Inflammatory macrophage treated with lipopolysaccharide for 4 hours (primary cell): ENCODE measurements at regions not wholly inside any gene's neighbourhood (a gene's known extent, or its start where the extent isn't known, plus 50 kb on each side); places are given as distances from the start of the nearest gene placed in this dataset.
"Not testable (repeated sequence)": the region's sequence is repeated elsewhere in the genome, so short reads cannot be mapped to it uniquely, and the experiment has no call there.

Experiments used
- DNase-seq: peaks from one replicate; pipeline ENCODE4 v3.0.0-alpha.2; 2020

- not testable (repeated sequence) for DNase-seq
These were observed 301.5 kb upstream of the CLEC14A start for GRCh38 chr14:38557391-38557790.

GRCh38 chr14:38556252-38556651, 300.4 kb upstream of the CLEC14A start:
- no peak for DNase-seq

- no peak for DNase-seq
These were observed 298.1 kb upstream of the CLEC14A start for GRCh38 chr14:38554026-38554425.

- no peak for DNase-seq
These were observed 297.7 kb upstream of the CLEC14A start for GRCh38 chr14:38553586-38553985.

GRCh38 chr14:38549564-38549963, 293.7 kb upstream of the CLEC14A start:
- DNase-seq = no peak

- no peak for DNase-seq
These were observed 292.1 kb upstream of the CLEC14A start for GRCh38 chr14:38547961-38548490.

- DNase-seq = no peak
These were observed 291.1 kb upstream of the CLEC14A start for GRCh38 chr14:38546932-38547551.

- no peak for DNase-seq
These were observed 288.9 kb upstream of the CLEC14A start for GRCh38 chr14:38544776-38545175.

- DNase-seq = not testable (repeated sequence)
These were observed 288.0 kb upstream of the CLEC14A start for GRCh38 chr14:38543851-38544250.

GRCh38 chr14:38538053-38538452, 282.2 kb upstream of the CLEC14A start:
- not testable (repeated sequence) for DNase-seq

GRCh38 chr14:38536376-38537038, 280.6 kb upstream of the CLEC14A start:
- DNase-seq = no peak

GRCh38 chr14:38528582-38528981, 272.7 kb upstream of the CLEC14A start:
- DNase-seq = no peak

GRCh38 chr14:38527502-38527878, 271.6 kb upstream of the CLEC14A start:
- DNase-seq = no peak

- DNase-seq = no peak
These were observed 271.1 kb upstream of the CLEC14A start for GRCh38 chr14:38526826-38527501.

GRCh38 chr14:38524636-38525509, 269.0 kb upstream of the CLEC14A start:
- no peak for DNase-seq

GRCh38 chr14:38522724-38523123, 266.8 kb upstream of the CLEC14A start:
- DNase-seq = no peak

GRCh38 chr14:38521591-38521990, 265.7 kb upstream of the CLEC14A start:
- no peak for DNase-seq

- no peak for DNase-seq
These were observed 261.5 kb upstream of the CLEC14A start for GRCh38 chr14:38517426-38517825.

GRCh38 chr14:38512236-38512635, 256.3 kb upstream of the CLEC14A start:
- no peak for DNase-seq

- DNase-seq = no peak
These were observed 251.4 kb upstream of the CLEC14A start for GRCh38 chr14:38507299-38507698.

GRCh38 chr14:38505973-38506249, 250.0 kb upstream of the CLEC14A start:
- no peak for DNase-seq

- no peak for DNase-seq
These were observed 249.5 kb upstream of the CLEC14A start for GRCh38 chr14:38505221-38505972.

- no peak for DNase-seq
These were observed 248.3 kb upstream of the CLEC14A start for GRCh38 chr14:38504175-38504574.
